MM.1S (cell line): ENCODE measurements at regions not wholly inside any gene's neighbourhood (a gene's known extent, or its start where the extent isn't known, plus 50 kb on each side); places are given as distances from the start of the nearest gene placed in this dataset.

ENCODE experiments used
- DNase-seq: peaks from one replicate; pipeline ENCODE4 v3.0.0-alpha.2; 2015
- H2AFZ ChIP-seq: fragments of 300-600 bp; sonication (generic); 2 replicates; pipeline ENCODE4 v1.6.0; 2016; ENCODE audit warnings: antibody characterized with exemption, low read length
- H3F3A ChIP-seq: fragments of 300-600 bp; sonication (generic); 2 replicates; pipeline ENCODE4 v1.6.1; 2016; ENCODE audit warnings: mild to moderate bottlenecking, antibody characterized with exemption, low read length, moderate library complexity, mixed read lengths; ENCODE audit not compliant: insufficient read depth
- H3K27ac ChIP-seq: fragments of 300-600 bp; sonication (generic); 2 replicates; pipeline ENCODE4 v1.5.1; 2016; ENCODE audit warnings: mild to moderate bottlenecking, low read length
- H3K27me3 ChIP-seq: fragments of 300-600 bp; sonication (generic); replicated peaks from 2 replicates; pipeline ENCODE4 v1.6.0; 2016; ENCODE audit warnings: low read length; ENCODE audit not compliant: insufficient read depth
- H3K36me3 ChIP-seq: fragments of 300-600 bp; sonication (generic); replicated peaks from 2 replicates; pipeline ENCODE4 v1.6.1; 2016; ENCODE audit warnings: mild to moderate bottlenecking, low read length, mixed read lengths; ENCODE audit not compliant: insufficient read depth
- H3K4me1 ChIP-seq: fragments of 300-600 bp; sonication (generic); 2 replicates; pipeline ENCODE4 v1.6.1; 2016; ENCODE audit warnings: low read length, mixed read lengths
- H3K4me2 ChIP-seq: fragments of 300-600 bp; sonication (generic); 2 replicates; pipeline ENCODE4 v1.6.0; 2016; ENCODE audit warnings: low read depth, low read length
- H3K4me3 ChIP-seq: fragments of 300-600 bp; sonication (generic); 2 replicates; pipeline ENCODE4 v1.5.1; 2016; ENCODE audit warnings: low read length, mixed read lengths
- H3K79me2 ChIP-seq: fragments of 300-600 bp; sonication (generic); 2 replicates; pipeline ENCODE4 v1.6.1; 2016; ENCODE audit warnings: mixed run types, low read length, mixed read lengths
- H3K9ac ChIP-seq: fragments of 300-600 bp; sonication (generic); 2 replicates; pipeline ENCODE4 v1.6.1; 2016; ENCODE audit warnings: low read length, mixed read lengths
- H3K9me2 ChIP-seq: fragments of 300-600 bp; sonication (generic); replicated peaks from 2 replicates; pipeline ENCODE4 v1.6.1; 2016; ENCODE audit warnings: mild to moderate bottlenecking, low read length, mixed read lengths; ENCODE audit not compliant: insufficient read depth
- H3K9me3 ChIP-seq: fragments of 300-600 bp; sonication (generic); replicated peaks from 2 replicates; pipeline ENCODE4 v1.6.1; 2016; ENCODE audit warnings: mild to moderate bottlenecking, low read length, mixed read lengths; ENCODE audit not compliant: insufficient read depth
- H4K20me1 ChIP-seq: fragments of 300-600 bp; sonication (generic); 2 replicates; pipeline ENCODE4 v1.6.1; 2016; ENCODE audit warnings: mild to moderate bottlenecking, low read length, moderate library complexity, mixed read lengths; ENCODE audit not compliant: insufficient read depth
- EZH2 ChIP-seq: fragments of 300-600 bp; sonication (generic); optimal IDR thresholded peaks from 2 replicates; pipeline ENCODE3; 2017; ENCODE audit warnings: low read depth, mild to moderate bottlenecking, antibody characterized with exemption, low read length, mixed read lengths
- EZH2phosphoT487 ChIP-seq: fragments of 300-600 bp; sonication (generic); IDR thresholded peaks from 2 replicates; pipeline ENCODE4 v1.6.1; 2018; ENCODE audit warnings: antibody characterized with exemption, low read length
- TF ChIP-seq, protein P1 (sequence below): fragments of 300-600 bp; sonication (generic); IDR thresholded peaks from 2 replicates; pipeline ENCODE4 v1.5.1; 2016; ENCODE audit warnings: antibody characterized with exemption, low read length, mixed read lengths

DNA sequence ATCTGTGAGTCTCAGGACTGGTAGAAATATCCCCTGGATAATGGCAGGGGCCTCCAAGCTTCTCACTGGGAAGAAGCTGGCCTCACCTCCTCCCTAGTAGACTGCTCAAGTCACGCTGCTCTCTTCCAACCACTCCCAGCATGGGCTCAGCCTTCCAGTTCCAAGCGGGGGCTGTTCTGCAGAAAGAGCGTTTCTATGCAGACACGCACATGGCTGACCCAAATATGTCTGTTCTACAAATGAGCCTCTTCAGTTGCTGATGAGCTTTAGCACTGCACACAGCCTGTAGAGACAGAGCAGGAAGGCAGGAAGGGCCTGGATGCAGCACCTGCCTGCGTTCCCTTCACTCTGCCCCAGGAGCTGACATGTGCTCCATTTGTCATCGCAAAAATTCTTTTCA is 523.9 kb upstream of the MGMT start:
- Histone ChIP-seq H3K9me2 (no peaks in the 10 kb centered on the region), H3K27ac (no peak overlapping the region), H3K4me3 (no peak overlapping the region), H3K79me2 (no peaks in the 10 kb centered on the region), H3K4me1 (no peaks in the 10 kb centered on the region), H3F3A (no peaks in the 10 kb centered on the region), H3K27me3 (no peaks in the 10 kb centered on the region), H3K36me3 (no peaks in the 10 kb centered on the region), H3K9ac (no peak overlapping the region), H4K20me1 (no peaks in the 10 kb centered on the region), H2AFZ (no peak overlapping the region), H3K4me2 (no peak overlapping the region), H3K9me3 (no peaks in the 10 kb centered on the region)
- no peak for DNase-seq
- TF ChIP-seq, protein P1, sequence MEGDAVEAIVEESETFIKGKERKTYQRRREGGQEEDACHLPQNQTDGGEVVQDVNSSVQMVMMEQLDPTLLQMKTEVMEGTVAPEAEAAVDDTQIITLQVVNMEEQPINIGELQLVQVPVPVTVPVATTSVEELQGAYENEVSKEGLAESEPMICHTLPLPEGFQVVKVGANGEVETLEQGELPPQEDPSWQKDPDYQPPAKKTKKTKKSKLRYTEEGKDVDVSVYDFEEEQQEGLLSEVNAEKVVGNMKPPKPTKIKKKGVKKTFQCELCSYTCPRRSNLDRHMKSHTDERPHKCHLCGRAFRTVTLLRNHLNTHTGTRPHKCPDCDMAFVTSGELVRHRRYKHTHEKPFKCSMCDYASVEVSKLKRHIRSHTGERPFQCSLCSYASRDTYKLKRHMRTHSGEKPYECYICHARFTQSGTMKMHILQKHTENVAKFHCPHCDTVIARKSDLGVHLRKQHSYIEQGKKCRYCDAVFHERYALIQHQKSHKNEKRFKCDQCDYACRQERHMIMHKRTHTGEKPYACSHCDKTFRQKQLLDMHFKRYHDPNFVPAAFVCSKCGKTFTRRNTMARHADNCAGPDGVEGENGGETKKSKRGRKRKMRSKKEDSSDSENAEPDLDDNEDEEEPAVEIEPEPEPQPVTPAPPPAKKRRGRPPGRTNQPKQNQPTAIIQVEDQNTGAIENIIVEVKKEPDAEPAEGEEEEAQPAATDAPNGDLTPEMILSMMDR, result no peak
- TF ChIP-seq EZH2phosphoT487 (no peak), EZH2 (no peak)

DNA sequence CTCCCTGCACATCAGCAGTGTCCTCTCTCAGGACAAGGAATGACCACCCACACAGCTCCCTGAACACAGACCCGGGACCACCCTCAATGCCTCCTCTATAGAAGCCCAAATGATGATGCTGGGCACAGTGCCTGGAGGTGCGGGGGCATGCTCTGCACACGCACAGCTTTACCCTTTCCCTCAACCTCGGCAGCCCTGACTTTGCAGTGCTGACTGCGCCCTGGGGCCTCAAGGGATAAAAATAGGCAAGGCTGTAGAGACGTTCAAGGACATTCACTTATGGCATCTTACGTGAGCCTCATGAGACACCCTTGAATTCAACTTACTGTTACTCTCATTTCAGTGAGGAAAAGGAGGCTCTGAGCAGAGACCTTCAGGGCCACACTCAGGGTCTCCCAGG is 521.6 kb upstream of the MGMT start:
- DNase-seq, result no peak
- Histone ChIP-seq H3K27me3 (no peaks in the 10 kb centered on the region), H3K9me3 (no peaks in the 10 kb centered on the region), H3K36me3 (no peaks in the 10 kb centered on the region), H3K4me3 (no peak overlapping the region), H3K79me2 (no peaks in the 10 kb centered on the region), H3K9me2 (no peaks in the 10 kb centered on the region), H2AFZ (no peak overlapping the region), H3K9ac (no peak overlapping the region), H3K4me1 (no peaks in the 10 kb centered on the region), H4K20me1 (no peaks in the 10 kb centered on the region), H3K4me2 (no peak overlapping the region), H3K27ac (no peak overlapping the region), H3F3A (no peaks in the 10 kb centered on the region)
- TF ChIP-seq, protein P1, result no peak
- TF ChIP-seq EZH2phosphoT487 (no peak), EZH2 (no peak)

DNA sequence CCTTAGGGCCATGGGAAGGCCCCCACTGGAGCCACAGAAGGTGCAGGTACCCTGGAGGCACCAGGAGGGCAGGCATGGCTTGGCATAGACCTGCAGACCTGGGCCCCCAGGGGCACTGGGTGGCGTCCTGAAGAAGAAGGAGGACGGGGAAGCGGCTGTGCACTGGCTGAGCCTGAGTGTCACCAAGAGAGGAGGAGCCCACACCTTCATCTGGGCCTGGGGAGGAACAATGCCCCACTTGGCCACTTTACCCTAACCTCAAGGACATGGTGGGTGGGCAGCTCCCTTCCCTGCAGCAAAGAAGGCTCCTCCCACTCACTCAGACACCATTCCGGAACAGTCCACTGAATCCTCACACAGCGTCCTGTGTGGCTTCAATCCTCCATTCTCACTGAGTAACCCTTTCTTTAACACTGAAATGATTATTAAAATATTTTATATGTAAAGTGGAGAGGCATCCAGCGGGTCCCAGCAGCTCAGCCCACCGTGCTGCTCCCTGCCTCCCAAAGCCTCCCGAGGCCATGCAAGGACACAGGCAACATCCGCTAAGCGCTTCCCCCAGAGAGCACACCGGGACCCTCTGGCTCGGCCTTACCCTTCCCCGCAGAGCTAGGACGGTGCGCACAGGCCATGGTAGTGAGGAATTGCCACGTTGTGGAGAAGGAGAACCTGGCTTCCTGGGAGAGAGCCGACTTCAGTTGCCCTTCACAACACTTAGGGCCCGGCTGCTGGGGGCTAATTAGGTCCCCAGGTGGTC is 516.7 kb upstream of the MGMT start:
- no peaks in the 10 kb centered on the region for H3K36me3 ChIP-seq
- H3K9me3 ChIP-seq, result no peaks in the 10 kb centered on the region
- no peaks in the 10 kb centered on the region for H3K9me2 ChIP-seq
- H2AFZ ChIP-seq, result no peak overlapping the region
- H3K79me2 ChIP-seq, result no peaks in the 10 kb centered on the region
- no peaks in the 10 kb centered on the region for H3F3A ChIP-seq
- H3K4me2 ChIP-seq, result no peak overlapping the region
- no peak overlapping the region for H3K9ac ChIP-seq
- no peak for DNase-seq
- no peak overlapping the region for H3K4me3 ChIP-seq
- H3K27me3 ChIP-seq, result no peaks in the 10 kb centered on the region
- no peaks in the 10 kb centered on the region for H4K20me1 ChIP-seq
- no peak overlapping the region for H3K27ac ChIP-seq
- H3K4me1 ChIP-seq, result no peaks in the 10 kb centered on the region
- no peak for TF ChIP-seq EZH2phosphoT487
- no peak for TF ChIP-seq EZH2
- TF ChIP-seq, protein P1, result no peak
